CD4-positive, alpha-beta T cell treated with Interleukin-1 beta for 1 hour (primary cell): ENCODE measurements at regions not wholly inside any gene's neighbourhood (a gene's known extent, or its start where the extent isn't known, plus 50 kb on each side); places are given as distances from the start of the nearest gene placed in this dataset.
"Not testable (repeated sequence)": the region's sequence is repeated elsewhere in the genome, so short reads cannot be mapped to it uniquely, and the experiment has no call there.

Experiments used
- DNase-seq, 2 donors: peaks; one replicate each; pipeline ENCODE4 v3.0.0-alpha.2; 2020 to 2022

- DNase-seq: no peak
Observed at GRCh38 chr4:155441475-155441874, 64.7 kb upstream of the MAP9 start.

GRCh38 chr4:155439760-155440159 lies 63.0 kb upstream of the MAP9 start:
- DNase-seq: not testable (repeated sequence)

- no peak for DNase-seq
Observed at GRCh38 chr4:155434904-155435303, 58.1 kb upstream of the MAP9 start.

- no peak for DNase-seq
Observed at GRCh38 chr4:155434366-155434765, 57.6 kb upstream of the MAP9 start.

GRCh38 chr4:155433636-155434360 lies 57.0 kb upstream of the MAP9 start:
- DNase-seq: no peak

GRCh38 chr4:155430895-155431795 lies 54.4 kb upstream of the MAP9 start:
- DNase-seq: no peak

- no peak for DNase-seq
Observed at GRCh38 chr4:155428128-155428527, 51.4 kb upstream of the MAP9 start.

GRCh38 chr4:155426953-155427352 lies 50.2 kb upstream of the MAP9 start:
- DNase-seq: no peak
